ENCODE measurements at regions not wholly inside any gene's neighbourhood (a gene's known extent, or its start where the extent isn't known, plus 50 kb on each side); places are given as distances from the start of the nearest gene placed in this dataset.

DNA sequence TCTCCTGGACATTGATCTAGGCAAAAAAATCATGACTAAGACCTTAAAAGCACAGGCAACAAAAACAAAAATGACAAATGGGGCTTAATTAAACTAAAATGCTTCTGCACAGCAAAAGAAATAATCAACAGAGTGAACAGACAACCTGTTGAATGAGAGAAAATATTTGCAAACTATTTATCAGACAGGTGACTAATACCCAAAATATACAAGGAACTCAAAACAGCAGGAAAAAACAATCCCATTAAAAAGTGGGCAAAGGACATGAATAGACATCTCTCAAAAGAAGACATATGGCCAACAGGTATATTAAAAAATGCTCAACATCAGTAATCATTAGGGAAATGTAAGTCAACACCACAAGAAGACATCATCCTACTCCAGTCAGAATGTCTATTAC lies 166.8 kb downstream of the MTERF1 start:
- no peak for TF ChIP-seq EP300 (IDR thresholded peaks at IDR 0.05)
- TF ChIP-seq, protein P1, sequence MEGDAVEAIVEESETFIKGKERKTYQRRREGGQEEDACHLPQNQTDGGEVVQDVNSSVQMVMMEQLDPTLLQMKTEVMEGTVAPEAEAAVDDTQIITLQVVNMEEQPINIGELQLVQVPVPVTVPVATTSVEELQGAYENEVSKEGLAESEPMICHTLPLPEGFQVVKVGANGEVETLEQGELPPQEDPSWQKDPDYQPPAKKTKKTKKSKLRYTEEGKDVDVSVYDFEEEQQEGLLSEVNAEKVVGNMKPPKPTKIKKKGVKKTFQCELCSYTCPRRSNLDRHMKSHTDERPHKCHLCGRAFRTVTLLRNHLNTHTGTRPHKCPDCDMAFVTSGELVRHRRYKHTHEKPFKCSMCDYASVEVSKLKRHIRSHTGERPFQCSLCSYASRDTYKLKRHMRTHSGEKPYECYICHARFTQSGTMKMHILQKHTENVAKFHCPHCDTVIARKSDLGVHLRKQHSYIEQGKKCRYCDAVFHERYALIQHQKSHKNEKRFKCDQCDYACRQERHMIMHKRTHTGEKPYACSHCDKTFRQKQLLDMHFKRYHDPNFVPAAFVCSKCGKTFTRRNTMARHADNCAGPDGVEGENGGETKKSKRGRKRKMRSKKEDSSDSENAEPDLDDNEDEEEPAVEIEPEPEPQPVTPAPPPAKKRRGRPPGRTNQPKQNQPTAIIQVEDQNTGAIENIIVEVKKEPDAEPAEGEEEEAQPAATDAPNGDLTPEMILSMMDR (IDR thresholded peaks at IDR 0.05) = no peak

Measured in gastroesophageal sphincter (tissue), 3 donors.